HEK293 (cell line): ENCODE measurements at regions not wholly inside any gene's neighbourhood (a gene's known extent, or its start where the extent isn't known, plus 50 kb on each side); places are given as distances from the start of the nearest gene placed in this dataset.

ENCODE experiments used
- CTCF ChIP-seq: fragments of 450-650 bp; formaldehyde crosslinking; IDR thresholded peaks from 2 replicates; pipeline ENCODE4 v1.5.1; 2016; ENCODE audit warnings: missing biosample characterization, missing genetic modification characterization
- GLIS2 ChIP-seq: fragments of 450-650 bp; formaldehyde crosslinking; IDR thresholded peaks from 2 replicates; pipeline ENCODE4 v1.5.1; 2016; ENCODE audit warnings: missing biosample characterization, missing genetic modification characterization
- KLF10 ChIP-seq: fragments of 450-650 bp; IDR thresholded peaks from 2 replicates; pipeline ENCODE4 v1.5.1; 2018; ENCODE audit warnings: missing biosample characterization, mild to moderate bottlenecking, missing genetic modification characterization
- KLF17 ChIP-seq: fragments of 450-650 bp; formaldehyde crosslinking; IDR thresholded peaks from 2 replicates; pipeline ENCODE4 v1.5.1; 2016; ENCODE audit warnings: missing biosample characterization, missing genetic modification characterization
- TRIM28 ChIP-seq: IDR thresholded peaks from 2 replicates; pipeline ENCODE4 v1.6.1; 2011; ENCODE audit warnings: low read length, control low read depth, borderline replicate concordance
- ZNF416 ChIP-seq: fragments of 450-650 bp; formaldehyde crosslinking; IDR thresholded peaks from 2 replicates; pipeline ENCODE4 v1.5.1; 2016; ENCODE audit warnings: missing biosample characterization, missing genetic modification characterization
- ZNF610 ChIP-seq: fragments of 450-650 bp; formaldehyde crosslinking; IDR thresholded peaks from 2 replicates; pipeline ENCODE4 v1.5.1; 2016; ENCODE audit warnings: missing biosample characterization, missing genetic modification characterization, borderline replicate concordance
- TF ChIP-seq, protein P1 (sequence below): fragments of 450-650 bp; formaldehyde crosslinking; IDR thresholded peaks from 2 replicates; pipeline ENCODE4 v1.5.1; 2016; ENCODE audit warnings: missing biosample characterization, missing genetic modification characterization

GRCh38 chr6:73943411-73943810 lies 247.4 kb downstream of the CD109 start:
- TF ChIP-seq CTCF (no peak), KLF10 (tag by site-specific recombination) (no peak), ZNF416 (tag by site-specific recombination) (no peak), KLF17 (tag by site-specific recombination) (no peak), TRIM28 (no peak), GLIS2 (no peak), ZNF610 (tag by site-specific recombination) (no peak)
- TF ChIP-seq, protein P1, sequence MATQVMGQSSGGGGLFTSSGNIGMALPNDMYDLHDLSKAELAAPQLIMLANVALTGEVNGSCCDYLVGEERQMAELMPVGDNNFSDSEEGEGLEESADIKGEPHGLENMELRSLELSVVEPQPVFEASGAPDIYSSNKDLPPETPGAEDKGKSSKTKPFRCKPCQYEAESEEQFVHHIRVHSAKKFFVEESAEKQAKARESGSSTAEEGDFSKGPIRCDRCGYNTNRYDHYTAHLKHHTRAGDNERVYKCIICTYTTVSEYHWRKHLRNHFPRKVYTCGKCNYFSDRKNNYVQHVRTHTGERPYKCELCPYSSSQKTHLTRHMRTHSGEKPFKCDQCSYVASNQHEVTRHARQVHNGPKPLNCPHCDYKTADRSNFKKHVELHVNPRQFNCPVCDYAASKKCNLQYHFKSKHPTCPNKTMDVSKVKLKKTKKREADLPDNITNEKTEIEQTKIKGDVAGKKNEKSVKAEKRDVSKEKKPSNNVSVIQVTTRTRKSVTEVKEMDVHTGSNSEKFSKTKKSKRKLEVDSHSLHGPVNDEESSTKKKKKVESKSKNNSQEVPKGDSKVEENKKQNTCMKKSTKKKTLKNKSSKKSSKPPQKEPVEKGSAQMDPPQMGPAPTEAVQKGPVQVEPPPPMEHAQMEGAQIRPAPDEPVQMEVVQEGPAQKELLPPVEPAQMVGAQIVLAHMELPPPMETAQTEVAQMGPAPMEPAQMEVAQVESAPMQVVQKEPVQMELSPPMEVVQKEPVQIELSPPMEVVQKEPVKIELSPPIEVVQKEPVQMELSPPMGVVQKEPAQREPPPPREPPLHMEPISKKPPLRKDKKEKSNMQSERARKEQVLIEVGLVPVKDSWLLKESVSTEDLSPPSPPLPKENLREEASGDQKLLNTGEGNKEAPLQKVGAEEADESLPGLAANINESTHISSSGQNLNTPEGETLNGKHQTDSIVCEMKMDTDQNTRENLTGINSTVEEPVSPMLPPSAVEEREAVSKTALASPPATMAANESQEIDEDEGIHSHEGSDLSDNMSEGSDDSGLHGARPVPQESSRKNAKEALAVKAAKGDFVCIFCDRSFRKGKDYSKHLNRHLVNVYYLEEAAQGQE (tag by site-specific recombination), result no peak
